GM18517 (cell line): ENCODE measurements at regions not wholly inside any gene's neighbourhood (a gene's known extent, or its start where the extent isn't known, plus 50 kb on each side); places are given as distances from the start of the nearest gene placed in this dataset.

Experiments
- ATAC-seq: cut with Tn5 transposase; IDR thresholded peaks from one replicate; pipeline ENCODE4 v1.9.1; 2021; ENCODE audit warnings: mild to moderate bottlenecking, moderate library complexity; ENCODE audit not compliant: unreplicated experiment

DNA sequence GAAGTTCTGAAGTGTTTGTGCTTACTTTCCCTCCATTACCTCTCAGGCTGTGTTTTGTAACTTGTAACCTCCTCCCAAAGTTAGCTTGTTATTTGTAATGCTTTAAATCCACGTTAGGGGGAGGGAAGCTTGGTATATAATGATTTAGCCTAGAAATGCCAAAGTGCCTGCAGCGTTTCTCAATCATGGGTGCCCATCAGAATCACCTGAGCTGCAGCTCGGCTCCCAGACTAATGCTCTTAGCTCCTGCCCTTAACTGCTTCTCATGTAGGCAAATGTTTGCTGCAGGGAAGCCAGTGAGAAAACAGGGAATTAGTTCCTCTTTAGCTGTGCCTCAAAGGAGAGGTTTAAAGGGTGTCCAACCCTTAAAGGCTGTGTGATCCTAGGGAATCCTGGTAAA, 219.2 kb upstream of the NAALADL2 start:
- ATAC-seq = no peak

DNA sequence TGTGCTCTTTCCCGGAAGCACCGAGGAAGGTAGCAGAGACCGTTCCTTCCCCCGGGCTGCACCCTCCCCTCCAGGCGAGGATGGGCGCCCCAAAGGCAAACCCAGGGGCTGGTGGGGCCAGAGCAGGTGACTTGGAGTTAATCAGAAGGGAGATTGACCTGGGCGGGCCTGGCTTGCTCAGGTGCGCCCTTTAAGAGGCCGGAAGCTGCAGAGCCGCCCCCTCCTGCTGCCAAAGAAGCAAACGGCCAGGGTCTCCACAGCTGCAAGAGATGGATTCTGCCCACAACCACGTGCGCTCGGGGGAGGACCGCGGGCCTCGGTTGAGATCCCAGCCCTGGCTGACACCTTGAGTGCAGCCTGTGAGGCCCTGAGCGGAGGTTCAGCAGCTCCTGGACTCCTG, 218.2 kb upstream of the NAALADL2 start:
- ATAC-seq = no peak

DNA sequence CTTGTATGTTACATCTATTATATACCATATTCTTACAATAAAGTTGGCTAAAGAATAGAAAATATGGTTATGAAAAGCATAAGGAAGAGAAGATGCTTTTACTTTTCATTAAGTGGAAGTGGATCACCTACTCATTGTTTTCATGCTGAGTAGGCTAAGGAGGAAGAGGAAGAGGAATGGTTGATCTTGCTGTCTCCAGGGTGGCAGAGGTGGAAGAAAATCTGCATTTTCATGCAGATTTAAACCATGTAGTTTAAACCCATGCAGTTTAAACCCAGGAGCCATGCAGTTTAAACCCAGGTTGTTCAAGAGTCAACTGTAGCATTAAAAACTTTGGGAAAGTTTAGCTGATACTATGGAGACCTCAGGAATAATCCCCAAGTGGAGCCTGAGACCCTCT, 214.8 kb upstream of the NAALADL2 start:
- ATAC-seq = no peak

DNA sequence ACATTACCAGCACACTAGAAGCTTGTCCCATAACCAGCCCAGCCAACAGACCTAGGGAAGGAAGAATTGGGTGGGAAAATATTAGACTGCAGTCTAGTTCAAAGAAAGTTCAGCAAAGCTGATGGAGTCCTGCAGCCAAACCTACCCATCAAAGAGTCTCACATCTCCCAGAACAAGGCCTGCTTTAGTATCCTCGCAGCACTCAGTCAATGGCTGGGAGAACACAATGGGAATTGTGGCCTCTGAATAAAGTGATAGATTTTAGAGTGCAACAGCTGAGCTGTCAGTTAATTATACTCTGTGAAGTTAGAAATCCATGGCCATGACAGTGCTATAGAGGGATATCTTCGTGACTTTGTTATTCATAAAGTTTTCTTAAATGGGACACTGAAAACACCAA, 207.2 kb upstream of the NAALADL2 start:
- no peak for ATAC-seq

DNA sequence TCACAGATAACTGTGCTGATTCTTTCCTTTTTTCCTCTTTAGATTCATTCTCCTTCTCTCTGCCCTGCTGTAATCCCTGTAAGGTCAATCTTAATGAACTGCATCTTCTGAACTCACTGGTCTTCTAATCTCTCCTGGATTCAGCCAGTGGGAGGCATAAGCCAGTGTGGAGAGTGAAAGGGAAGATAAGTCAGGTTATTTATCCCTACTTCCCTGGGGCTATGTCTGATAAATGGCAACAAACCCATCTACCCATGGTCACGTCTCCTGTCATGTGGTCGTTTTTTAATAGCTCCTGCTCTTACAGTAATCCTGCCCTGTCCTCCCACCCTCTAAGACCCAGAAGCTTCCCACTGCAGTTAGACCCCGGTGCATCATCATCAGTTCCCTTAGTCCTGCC, 199.6 kb upstream of the NAALADL2 start:
- no peak for ATAC-seq

DNA sequence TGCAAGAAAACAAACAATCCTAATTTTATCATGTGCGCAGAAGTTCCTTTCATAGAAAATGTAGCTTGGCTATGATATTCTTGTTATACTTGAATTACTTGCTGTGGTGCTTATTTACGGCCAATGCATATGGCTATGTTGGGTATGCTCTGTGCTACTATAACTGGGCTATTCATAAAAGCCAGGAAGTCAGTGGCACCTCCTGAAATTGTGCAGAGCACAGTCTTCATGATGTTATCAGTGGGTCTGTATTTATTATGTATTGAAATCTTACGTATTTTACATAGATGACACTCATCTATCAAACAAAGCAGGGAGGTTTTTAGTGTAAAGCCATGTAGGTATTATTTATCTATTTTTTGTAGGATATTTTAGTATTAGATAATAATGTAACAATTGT, 196.5 kb upstream of the NAALADL2 start:
- ATAC-seq = no peak

DNA sequence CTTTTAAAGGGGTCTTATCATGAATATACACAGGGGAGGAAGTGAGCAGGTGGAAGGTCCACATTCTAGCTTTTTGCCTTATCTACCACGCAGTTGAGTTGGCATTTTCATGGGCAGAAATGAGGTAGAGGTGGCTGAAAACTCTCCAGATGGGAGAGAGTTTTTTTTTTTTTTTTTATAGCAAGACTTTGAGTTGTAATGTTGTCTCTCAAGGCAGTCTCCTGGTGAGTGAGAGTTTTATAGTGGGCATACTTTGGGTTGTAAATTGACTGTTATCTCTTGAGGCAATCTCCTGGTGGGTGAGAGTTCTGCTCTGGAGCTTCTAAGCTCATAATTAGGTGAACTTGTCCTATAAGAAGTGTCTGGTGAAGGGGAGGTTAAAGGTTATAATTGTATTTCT, 191.7 kb upstream of the NAALADL2 start:
- no peak for ATAC-seq

DNA sequence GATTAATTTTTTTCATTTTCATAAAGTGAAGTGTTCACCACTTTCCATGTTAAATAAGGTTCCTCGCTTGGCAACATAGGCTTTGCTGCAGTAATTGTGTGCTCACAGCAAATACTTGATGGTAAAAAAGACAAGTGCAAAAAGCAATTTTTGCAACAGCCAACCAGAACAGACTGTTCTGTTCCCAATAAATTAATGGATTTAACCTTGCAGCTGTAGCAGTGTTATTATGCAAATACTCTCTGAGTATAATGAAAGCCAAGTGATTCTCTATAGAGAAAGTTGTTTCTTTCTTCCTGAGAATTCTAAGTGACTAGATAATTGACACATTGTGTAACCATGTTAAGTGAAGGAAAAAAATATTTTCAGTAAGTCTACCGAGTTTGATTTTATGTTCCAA, 183.7 kb upstream of the NAALADL2 start:
- no peak for ATAC-seq

DNA sequence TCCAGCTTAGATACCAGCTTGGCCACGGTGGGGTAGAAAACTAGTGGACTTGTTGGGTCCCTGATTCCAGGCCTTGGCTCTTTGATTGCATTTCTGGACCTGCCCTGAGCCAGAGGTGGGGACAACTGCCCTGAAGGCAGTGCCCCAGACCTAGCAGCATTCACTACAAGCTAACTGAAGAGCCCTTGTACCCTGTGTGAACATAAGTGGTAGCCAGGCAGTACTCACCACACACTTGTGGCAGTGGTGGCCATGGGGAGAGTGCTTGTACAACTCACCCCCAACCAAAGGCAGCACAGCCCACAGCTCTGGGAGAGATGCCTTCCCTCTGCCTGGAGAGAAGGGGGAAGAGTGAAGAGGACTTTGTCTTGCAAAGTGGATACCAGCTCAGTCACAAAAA, 177.3 kb upstream of the NAALADL2 start:
- ATAC-seq = no peak

DNA sequence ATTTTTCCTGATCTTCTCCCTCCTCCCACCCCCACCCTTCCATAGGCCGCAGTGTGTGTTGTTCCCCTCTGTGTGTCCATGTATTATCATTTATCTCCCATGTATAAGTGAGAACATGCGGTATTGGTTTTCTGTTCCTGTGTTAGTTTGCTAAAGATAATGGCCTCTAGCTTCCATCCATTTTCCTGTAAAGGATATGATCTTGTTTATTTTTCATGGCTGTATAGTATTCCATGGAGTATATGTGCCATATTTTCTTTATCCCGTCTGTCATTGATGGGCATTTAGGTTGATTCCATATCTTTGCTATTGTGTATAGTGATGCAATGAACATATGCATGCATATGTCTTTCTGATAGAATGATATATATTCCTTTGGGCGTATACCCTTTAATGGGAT, 173.3 kb upstream of the NAALADL2 start:
- no peak for ATAC-seq

DNA sequence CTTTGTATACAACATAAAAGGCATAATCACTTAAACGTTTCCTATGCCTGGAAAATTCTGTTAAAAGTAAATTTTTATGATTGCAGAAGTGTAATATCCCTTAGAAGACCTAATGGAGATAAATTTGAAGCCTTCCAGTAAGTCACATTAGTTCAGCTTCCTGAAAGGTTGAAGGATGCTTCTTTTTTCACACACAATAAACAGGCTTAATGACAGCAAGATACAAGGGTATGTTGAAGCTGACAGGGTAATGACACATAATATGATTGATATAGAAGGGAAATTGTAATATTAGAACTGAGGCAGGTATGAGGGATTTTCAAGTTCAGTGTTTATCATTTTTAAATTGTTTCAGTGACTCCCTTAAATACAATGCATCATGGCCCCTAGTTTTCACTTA, 161.8 kb upstream of the NAALADL2 start:
- no peak for ATAC-seq

DNA sequence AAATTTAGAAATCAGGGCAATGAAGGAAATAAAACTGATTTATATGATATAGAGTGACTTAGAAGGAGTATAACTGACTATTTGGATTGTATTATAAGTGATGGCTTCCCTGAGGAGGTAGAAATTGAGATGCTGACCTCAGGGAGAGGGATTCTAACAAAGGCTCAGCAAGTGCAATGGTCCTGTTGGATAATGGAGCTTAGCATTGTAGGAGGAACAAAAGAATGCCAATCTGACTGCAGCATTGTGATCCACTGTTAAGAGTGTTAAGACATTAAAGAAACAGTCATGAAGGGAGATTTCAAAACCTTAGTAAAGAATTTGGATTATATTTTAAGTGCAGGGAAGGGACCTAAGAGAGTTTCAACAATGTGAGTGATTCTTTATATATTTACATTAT, 158.4 kb upstream of the NAALADL2 start:
- no peak for ATAC-seq

DNA sequence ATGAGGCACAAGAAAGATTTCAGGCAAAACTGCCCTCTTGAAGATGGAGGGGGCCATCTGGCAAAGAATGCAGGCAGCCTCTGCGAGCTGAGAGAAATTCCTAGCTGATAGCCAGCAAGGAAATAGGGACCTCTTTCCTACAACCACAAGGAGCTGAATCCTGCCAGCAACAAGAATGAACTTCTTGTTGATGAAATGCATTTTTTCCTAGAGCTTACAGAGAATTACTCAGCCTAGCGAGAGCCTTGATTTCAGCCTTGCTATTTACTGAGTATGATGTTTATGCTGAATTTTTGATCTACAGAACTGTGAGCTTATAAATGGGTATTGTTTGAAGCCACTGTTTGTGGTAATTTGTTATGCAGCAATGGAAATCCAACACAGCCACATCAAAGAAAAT, 148.5 kb upstream of the NAALADL2 start:
- no peak for ATAC-seq

DNA sequence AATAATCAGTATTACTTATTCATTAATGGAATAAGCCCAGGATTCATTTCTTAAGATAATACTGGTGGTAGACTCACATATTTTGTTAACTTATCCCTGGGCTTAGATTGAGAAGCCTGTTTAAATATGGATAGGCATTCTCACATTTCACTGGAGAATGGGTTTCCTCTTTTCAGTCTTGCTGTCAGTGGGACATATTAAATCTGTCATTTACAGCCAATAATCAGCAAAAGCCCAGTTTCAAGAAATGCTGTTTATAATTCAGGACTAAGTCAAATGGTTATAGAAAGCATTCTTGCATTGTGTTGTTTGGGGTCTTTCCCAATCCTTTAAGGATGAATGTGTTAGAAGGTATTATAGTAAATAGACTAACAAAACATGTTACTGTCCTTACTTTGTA, 143.7 kb upstream of the NAALADL2 start:
- no peak for ATAC-seq

DNA sequence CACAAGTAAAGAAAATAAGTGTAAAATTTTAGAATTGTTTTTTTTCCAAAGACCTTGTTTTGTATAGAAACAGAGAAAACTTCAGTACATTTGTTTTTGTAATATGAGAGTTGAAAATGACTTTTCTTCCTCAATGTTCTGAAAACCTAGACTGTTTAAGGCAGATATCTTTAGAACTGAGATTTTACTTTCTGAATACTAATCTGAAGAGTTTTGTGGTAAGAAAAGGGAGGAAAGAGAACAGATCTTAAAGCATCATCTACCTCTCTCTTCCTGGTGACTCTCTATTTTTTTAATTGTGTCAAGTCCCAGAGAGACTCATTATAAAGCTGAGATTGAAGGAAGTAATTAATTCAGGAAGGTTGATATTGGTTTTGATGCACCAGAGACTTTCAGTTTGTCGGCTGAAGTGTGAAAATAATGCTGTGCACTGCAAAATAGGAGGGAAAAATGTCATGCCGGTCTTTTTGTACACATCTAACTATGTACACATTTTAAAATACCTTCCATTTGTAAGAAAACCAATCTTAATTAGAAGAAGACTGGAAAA, 142.1 kb upstream of the NAALADL2 start:
- no peak for ATAC-seq

DNA sequence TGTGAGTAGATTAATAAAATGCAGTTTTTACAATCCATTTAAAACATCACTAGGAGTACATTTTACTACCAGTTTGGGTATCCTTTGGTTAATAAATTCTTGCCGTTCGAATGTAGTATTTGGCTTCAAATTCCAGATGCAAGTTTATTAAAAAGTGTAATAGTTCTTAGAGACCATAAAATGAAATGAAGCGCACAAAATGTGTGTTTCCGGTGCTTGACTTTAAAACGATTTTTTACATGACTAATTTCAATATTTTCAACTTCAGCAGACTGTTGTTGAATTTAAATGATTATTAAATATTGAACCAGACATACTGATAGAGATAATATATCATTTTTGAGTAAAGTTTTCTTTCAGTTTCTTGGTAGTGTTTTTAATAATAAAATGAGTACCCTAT, 138.4 kb upstream of the NAALADL2 start:
- no peak for ATAC-seq

DNA sequence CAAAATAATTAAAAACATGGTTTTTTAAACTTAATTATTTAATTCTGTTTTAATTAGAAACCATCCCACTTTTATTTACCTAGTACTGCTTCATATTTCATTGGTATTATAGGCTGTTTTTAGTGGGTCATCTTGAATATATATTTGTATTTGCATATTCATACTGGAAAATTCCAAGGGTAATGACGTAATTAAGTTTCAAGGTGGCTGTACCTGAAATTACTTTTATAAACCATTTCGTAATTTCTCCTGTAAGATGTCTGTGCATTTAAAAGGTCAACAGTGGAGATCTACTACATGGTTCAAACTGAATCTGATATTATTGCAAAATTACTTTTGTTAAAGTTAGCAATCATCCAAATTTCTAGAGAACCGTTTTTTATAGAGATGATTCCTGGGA, 133.8 kb upstream of the NAALADL2 start:
- no peak for ATAC-seq

DNA sequence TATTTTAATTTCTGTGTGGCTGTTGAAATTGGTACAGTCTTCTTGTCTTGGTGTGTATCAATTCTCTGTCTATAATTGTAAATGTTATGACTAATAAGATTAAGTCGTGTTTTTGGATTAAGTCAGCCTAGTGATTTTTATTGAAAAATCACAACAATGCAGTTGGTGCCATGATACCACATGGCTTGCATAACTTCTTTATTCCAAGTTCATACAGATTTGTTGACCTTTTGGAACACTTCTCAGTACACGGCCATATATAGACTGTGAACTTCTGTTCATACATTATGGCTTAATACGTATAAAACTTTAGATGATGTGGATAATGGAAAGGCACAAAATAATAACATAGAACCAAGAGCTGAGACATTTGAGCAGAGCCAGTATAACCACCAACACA, 121.2 kb upstream of the NAALADL2 start:
- ATAC-seq = no peak

DNA sequence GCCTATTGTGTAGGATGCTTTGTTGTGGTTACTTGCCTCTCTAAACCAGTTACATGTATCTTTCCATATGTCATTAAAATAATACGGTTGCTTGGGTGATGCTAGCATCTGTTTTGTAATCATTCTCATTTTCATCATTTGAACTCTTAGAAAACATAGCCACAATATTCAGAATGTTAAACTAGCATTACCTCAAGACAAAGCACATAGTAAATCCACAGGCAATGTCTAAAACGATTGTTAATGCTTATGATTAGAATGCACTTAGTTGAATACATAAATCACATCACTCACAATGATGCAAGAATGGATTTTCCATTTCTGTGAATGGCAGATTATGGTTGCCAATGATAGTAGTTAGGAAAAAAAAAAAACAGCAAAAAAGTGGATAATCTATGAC, 110.0 kb upstream of the NAALADL2 start:
- ATAC-seq = no peak

DNA sequence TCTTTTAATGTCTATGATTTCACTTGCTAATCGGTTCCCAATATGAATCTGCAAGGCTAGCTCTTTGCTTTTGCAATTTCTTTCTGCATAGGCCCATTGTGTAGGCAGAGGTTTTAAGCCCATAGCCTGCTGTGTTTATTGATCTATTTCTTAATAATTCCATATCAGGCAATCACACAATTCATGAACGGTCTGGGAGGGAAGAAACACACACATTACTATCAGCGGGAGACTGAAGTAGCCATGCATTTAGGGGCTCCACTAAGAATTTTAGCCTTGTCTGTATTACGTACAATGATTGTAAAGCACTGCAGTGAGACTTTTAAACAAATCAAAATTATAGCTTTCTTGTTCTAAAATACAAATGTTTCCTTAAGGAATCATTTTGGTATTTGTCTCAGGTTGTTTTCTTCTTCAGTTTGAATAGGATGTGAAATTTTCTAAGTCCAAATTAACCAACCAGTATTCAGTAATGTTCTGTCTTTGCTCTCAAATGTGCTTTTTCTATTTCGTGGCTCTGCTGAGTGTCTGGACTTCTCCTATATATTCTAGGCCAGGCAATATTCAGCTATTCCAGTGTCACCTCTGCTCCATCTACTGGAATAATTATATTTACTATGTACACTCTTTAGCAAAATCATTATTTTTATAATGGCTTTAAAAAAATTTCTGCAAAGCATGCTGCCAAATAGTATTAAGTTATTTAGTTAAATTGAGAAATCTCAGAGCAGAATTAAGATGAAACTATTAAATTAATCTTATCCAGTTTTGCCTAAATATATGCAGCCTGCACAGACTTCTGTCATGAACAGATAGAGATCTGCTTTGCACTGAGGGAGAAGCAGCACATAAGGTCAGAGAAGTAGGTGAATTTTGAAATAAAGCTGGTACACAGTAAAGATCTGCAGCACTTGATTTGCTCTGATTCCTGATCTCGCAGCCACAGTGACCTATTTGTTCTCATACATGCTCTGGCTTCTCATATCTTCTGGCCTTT, 103.0 kb upstream of the NAALADL2 start:
- no peak for ATAC-seq

DNA sequence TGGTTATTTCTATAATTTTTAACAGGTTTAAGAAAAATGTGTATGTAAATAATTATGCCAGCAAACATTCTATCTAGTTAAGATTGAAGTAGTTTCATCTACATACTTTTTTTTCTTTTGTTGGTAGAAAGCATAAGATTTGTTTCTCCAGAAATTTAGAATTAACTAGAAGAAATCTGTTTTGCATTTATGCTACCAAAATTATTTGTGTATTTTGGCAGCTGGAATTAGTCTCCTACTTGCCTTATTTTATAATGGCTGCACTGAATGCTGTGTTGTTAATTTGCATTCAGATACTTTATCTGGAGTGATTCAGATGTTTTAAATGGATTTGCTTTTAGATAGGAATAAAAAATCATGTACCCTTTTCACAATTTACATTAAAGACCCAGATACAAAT, 100.2 kb upstream of the NAALADL2 start:
- ATAC-seq = no peak

DNA sequence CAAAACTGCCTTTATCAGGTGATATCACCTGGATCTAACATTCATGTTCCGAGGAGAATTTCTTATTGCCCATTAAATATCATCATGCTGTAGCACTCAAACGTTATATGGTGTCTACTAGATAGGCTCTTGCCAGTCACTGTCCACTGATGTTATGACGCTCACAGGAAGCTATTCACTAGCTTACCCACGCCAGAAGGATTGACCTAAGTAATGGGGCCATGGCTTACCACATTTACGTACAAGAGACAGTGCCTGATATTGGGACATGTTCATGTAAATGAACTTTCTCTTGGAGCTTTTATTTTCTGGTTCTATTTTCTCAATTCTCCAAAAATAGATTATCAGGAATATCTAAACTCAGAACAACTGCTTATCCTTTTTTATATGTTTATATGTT, 91.7 kb upstream of the NAALADL2 start:
- ATAC-seq = no peak
